NCI-H1048 (cell line): ENCODE measurements at regions not wholly inside any gene's neighbourhood (a gene's known extent, or its start where the extent isn't known, plus 50 kb on each side); places are given as distances from the start of the nearest gene placed in this dataset.

ENCODE experiments used
- DNase-seq: peaks from one replicate; lab custom pipeline; 2025; lab: John Stamatoyannopoulos, UW

DNA sequence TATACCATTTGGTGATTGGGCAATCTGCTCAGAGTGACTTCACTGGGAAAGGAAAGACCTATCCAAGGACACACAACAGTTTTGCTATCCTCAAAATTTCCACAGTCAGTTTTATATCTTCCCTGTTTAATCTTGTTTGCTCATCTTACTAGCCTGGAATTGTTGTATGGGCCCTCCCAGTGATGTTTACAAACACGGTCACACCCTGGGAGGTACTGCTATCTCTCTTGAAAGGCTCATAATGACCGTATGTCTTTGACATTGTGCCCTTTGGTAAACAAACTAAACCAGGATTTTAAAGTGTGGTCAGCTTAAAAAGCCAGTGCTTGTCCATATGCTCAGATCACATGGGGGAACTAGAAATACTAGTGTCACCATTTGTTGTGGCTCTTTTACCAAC is 277.0 kb downstream of the CDH2 start:
- no peak for DNase-seq

DNA sequence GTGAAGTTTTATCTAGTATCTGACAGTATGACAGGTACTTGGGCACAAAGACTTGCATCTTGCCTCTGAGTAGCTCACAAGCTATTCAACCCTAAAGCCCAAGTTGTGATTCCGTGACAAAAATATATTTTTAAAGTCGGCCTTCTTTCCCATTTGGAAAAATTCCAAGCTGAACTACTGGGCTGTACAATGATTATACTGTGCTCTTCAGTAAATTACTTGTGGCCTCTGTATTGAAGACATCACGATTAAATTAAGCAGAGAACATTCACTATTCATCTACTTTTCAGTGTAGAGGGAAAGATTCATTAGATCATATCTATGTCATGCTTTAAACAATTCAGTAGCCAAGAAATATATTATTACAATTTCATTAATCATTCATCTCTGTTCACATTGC is 282.2 kb downstream of the CDH2 start:
- no peak for DNase-seq

GRCh38 chr18:27887711-27888495 is 289.0 kb downstream of the CDH2 start:
- DNase-seq, result no peak

- DNase-seq, result no peak
Measured at GRCh38 chr18:27887287-27887686, 289.6 kb downstream of the CDH2 start.

DNA sequence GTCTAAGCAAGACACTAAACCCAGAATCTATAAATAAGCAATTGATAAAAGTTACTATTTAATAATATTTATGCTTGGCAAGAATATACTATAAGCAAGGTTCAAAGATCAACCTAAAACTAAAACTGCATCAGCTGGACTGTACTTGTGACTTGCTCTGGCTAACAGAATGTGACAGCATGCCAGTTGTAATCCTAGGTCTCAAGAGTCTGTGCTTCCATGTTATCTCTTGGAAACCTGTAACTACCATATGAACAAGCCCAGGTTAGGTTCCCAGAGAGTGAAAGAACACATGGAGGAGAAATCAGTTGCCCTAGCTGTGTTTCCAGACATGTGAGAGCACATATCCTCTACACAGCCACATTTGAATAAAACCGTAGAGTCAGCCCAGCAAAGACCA is 297.4 kb downstream of the CDH2 start:
- no peak for DNase-seq

GRCh38 chr18:27871726-27872125 is 305.2 kb downstream of the CDH2 start:
- DNase-seq, result no peak

DNA sequence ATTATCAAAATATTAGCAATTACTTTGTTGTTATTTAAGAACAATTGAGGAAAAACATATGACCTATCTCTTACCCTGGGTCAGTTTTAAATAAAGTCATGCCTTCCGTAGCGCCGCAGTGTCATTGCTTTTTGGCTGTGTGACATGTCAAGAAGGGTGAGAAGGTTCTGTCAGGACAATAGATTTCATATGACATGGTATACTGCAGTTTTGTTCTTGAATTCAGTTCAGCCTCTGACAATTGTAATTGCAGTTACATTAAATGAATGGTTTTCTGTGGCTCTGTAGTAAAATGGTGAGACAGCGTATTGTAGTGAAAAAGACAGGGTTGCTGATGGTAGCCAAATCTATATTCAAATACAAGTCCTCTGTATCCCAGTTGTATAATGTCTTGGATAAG is 307.2 kb downstream of the CDH2 start:
- no peak for DNase-seq

DNA sequence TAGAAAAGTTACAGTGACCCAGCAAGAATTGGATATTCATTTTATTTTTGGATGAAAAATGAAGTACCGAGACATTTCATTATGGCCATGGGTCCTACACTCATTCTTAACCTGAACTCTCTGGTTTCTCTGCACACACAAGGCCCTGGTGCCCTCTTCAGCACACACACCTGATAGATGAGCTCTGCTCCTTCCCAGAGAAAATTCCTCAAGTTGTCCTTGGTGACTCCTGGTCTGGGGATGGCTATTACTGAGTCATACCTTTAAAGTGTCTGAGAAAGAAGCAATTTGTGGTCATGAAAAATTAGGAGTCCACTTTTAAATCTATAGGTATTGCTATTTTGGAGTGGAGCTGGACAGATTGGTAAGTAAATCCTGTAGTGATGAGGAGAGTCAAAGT is 311.5 kb downstream of the CDH2 start:
- DNase-seq, result no peak

DNA sequence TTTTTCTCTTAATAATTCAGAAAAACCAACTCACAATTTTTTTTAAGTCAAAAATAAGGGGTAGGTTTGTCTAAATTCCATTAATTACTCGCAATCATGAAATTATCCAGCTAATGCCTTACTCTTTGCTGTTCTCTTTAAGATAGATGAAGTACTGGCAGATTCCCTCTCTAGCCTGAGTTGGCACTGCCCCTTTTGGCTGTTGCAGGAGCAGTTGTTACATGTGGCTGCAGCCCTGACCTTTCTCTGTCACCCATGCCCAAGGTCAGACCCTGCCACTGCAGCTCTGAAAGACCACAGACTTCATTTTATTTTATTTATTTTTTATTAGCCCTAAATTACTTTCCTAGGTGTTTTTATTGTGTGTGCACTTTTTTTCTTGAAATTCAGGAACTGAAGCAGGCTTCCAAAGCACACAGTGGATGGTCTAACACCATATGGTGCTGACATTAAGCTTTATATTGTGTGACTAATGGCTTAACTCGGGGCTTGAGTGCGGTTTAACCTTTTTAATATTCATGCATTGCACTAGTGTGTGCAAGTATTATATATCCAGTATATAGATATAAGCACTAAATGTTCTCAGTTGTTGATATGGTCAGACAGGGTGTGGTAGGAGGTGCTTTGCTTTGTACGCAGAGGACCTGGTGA is 313.0 kb downstream of the CDH2 start:
- no peak for DNase-seq

DNA sequence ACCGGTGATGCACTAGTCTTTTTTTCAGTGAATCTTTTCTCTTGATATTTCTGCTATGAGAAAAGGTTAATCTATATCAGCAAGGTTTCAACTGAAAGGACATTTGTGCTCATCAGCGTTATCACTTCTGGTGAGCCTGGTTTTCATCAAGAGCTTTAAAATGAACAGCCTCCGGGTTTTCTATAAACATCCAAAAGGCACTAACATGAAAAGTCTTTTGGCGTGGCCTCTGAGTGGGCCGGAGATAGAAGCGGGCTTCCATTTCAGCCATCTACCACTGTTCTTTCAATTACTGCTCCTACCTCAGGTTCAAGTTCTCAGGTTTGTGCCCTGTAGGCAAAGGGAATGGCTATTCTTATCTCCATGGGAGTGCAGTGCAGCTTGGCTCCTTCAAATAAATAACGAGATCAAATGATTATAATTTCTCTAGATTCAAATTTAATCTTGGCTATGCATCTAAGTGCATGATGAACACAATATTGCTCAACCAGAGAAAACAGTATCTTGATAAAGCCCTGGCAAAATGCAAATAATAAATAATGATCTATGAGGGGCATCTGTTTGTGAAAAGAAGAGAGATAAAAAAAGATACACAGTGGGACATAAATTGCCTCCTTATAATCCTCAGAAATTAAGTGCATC is 314.8 kb downstream of the CDH2 start:
- DNase-seq, result no peak

DNA sequence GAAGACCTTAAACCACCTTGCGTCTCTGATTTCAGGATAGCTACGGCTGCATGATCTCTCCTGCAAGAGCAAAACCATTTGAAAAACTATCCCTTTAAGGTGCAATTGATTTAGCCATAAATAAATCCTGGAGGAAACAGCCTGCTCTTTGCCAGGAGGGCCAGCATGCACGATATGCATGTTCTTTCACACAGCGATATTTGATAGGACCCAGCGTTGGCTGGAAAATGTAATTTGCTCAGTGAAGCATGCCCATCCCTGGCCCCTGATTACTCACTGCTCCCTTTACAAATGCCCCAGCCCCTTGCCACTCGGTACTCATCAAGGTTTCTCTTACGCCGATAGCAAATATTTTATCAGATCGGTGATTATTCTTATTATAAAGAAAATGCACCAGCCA is 315.4 kb downstream of the CDH2 start:
- no peak for DNase-seq

DNA sequence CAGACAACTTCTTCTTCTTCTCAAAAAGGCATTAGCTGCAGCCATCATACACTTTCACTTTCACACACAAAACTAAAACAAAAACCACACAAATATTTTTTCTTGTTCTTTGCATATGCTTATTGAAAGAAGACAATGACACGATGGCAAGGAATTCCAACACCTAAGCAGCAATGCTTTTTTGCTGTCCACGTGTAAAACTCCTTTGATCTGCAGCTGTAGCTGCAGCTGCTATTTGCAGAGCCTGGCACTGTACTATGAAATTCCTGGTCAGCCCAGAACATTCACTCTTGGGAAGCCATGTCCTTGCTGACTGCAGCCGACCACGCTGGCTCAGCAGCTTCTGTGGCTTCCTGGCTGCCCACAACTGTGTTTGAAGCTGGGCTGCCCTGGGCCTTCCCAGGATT is 316.2 kb downstream of the CDH2 start:
- DNase-seq, result no peak

DNA sequence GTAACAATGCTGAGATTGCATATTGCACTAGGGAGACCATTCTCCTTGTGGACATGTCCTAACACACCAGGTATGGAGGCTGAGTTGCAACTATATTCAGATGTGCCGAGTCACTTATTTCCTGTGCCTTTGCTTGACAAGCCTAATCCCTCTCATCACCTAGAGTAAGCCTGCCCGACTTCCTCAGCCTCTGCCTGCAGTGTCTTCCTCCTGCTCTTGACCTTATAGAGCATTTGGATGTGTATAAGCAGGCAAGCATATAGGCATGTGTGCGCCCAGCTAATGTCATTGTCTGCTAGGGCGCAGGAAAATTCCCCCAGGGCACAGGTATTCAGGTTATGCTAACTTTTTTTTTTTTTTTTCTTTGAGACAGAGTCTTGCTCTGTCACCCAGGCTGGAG is 316.9 kb downstream of the CDH2 start:
- DNase-seq, result no peak

- DNase-seq, result no peak
Measured at GRCh38 chr18:27856820-27857219, 320.1 kb downstream of the CDH2 start.

GRCh38 chr18:27855486-27855885 is 321.4 kb downstream of the CDH2 start:
- DNase-seq, result no peak

- no peak for DNase-seq
Measured at GRCh38 chr18:27854631-27855030, 322.3 kb downstream of the CDH2 start.

- no peak for DNase-seq
Measured at GRCh38 chr18:27848336-27848735, 328.6 kb downstream of the CDH2 start.

- no peak for DNase-seq
Measured at GRCh38 chr18:27847412-27847811, 329.5 kb downstream of the CDH2 start.

- no peak for DNase-seq
Measured at GRCh38 chr18:27845897-27846296, 331.0 kb downstream of the CDH2 start.

- no peak for DNase-seq
Measured at GRCh38 chr18:27843783-27844777, 332.9 kb downstream of the CDH2 start.

- DNase-seq, result no peak
Measured at GRCh38 chr18:27839141-27839540, 337.8 kb downstream of the CDH2 start.

- no peak for DNase-seq
Measured at GRCh38 chr18:27838225-27838624, 338.7 kb downstream of the CDH2 start.
